ACC112 (cell line): ENCODE measurements at regions not wholly inside any gene's neighbourhood (a gene's known extent, or its start where the extent isn't known, plus 50 kb on each side); places are given as distances from the start of the nearest gene placed in this dataset.

Source experiments
- H2AFZ ChIP-seq: fragments of 200-600 bp; sonication (generic); one replicate; pipeline ENCODE4 v1.6.0; 2017; ENCODE audit warnings: antibody characterized with exemption, low read length; ENCODE audit not compliant: unreplicated experiment
- H3K27ac ChIP-seq: fragments of 200-600 bp; sonication (generic); 2 replicates; pipeline ENCODE4 v1.5.1; 2014; ENCODE audit warnings: low read depth, mild to moderate bottlenecking, antibody characterized with exemption, low read length, moderate library complexity
- H3K27me3 ChIP-seq: fragments of 200-600 bp; sonication (generic); 2 replicates; pipeline ENCODE4 v1.6.1; 2014; ENCODE audit warnings: mild to moderate bottlenecking, antibody characterized with exemption, low read length, moderate library complexity, mixed read lengths; ENCODE audit not compliant: insufficient read depth
- H3K36me3 ChIP-seq: fragments of 200-600 bp; sonication (generic); 2 replicates; pipeline ENCODE4 v1.6.1; 2016; ENCODE audit warnings: mild to moderate bottlenecking, antibody characterized with exemption, low read length, moderate library complexity, mixed read lengths; ENCODE audit not compliant: insufficient read depth
- H3K4me1 ChIP-seq: fragments of 200-600 bp; sonication (generic); one replicate; pipeline ENCODE4 v1.6.1; 2016; ENCODE audit warnings: low read length, mixed read lengths; ENCODE audit not compliant: insufficient read depth, unreplicated experiment, control insufficient read depth
- H3K4me3 ChIP-seq: fragments of 200-600 bp; sonication (generic); 2 replicates; pipeline ENCODE4 v1.5.1; 2014; ENCODE audit warnings: mild to moderate bottlenecking, low read depth, low read length
- H3K79me2 ChIP-seq: fragments of 200-600 bp; sonication (generic); one replicate; pipeline ENCODE4 v1.6.0; 2016; ENCODE audit warnings: low read length; ENCODE audit not compliant: control insufficient read depth, unreplicated experiment, insufficient read depth

- Histone ChIP-seq H3K4me1 (peaks cover 16% of the 10 kb centered on the region), H2AFZ (no peak overlapping the region), H3K79me2 (no peaks in the 10 kb centered on the region), H3K36me3 (no peaks in the 10 kb centered on the region), H3K4me3 (no peak overlapping the region), H3K27me3 (no peaks in the 10 kb centered on the region), H3K27ac (no peak overlapping the region)
Observed at GRCh38 chr10:58901092-58901646, 275.3 kb upstream of the PHYHIPL start.

GRCh38 chr10:58903071-58903470 is 273.4 kb upstream of the PHYHIPL start:
- H3K36me3 ChIP-seq, result no peaks in the 10 kb centered on the region
- H3K4me3 ChIP-seq, result no peak overlapping the region
- no peak overlapping the region for H3K27ac ChIP-seq
- no peak overlapping the region for H2AFZ ChIP-seq
- peaks cover 2% of the 10 kb centered on the region for H3K4me1 ChIP-seq
- H3K27me3 ChIP-seq, result no peaks in the 10 kb centered on the region
- no peaks in the 10 kb centered on the region for H3K79me2 ChIP-seq

GRCh38 chr10:58909881-58910280 is 266.6 kb upstream of the PHYHIPL start:
- H2AFZ ChIP-seq, result no peak overlapping the region
- H3K36me3 ChIP-seq, result no peaks in the 10 kb centered on the region
- no peaks in the 10 kb centered on the region for H3K27me3 ChIP-seq
- no peaks in the 10 kb centered on the region for H3K79me2 ChIP-seq
- H3K4me3 ChIP-seq, result no peak overlapping the region
- H3K4me1 ChIP-seq, result peaks cover 6% of the 10 kb centered on the region
- no peak overlapping the region for H3K27ac ChIP-seq

DNA sequence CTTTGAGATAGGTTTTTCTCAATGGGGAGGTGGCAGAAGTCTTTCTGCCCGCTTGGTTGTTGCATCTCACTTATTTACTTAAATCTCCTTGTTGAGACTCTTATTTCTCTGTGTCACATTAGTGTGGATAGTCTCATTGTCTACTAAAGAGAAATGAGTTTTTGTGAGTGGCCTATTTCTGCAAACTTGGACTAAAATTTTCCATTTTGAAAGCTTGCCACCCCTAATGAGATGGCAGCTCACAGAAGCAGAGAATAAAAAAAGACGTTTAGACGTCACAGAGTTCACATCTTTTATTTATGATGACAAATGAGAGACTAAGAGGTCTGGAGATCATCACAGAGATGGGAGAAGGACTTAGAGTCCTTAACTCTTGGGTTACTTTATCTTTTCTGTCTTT is 262.7 kb upstream of the PHYHIPL start:
- Histone ChIP-seq H3K79me2 (no peaks in the 10 kb centered on the region), H3K4me3 (no peak overlapping the region), H3K27ac (no peak overlapping the region), H3K27me3 (no peaks in the 10 kb centered on the region), H3K36me3 (no peaks in the 10 kb centered on the region), H3K4me1 (peaks cover 6% of the 10 kb centered on the region), H2AFZ (no peak overlapping the region)

DNA sequence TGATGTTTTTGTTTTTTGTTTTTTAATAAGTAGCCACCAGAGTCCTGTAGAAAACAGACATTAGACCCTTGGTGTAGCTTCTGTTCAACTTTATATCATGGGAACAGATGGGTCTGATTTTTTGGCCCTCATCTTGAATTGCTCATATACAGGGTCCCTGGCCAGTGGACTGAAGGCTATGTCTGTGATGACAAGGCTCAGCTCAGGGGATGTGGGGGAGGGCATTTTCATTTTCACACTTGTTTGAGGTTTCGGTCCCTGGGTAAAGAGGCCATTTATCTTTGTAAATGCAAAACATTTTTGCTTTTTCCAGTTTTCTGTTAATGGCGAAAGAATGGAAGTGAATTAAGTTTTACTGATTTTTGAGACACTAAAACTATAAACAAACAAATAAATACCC is 257.6 kb upstream of the PHYHIPL start:
- Histone ChIP-seq H2AFZ (no peak overlapping the region), H3K4me3 (no peak overlapping the region), H3K79me2 (no peaks in the 10 kb centered on the region), H3K4me1 (peaks cover 28% of the 10 kb centered on the region), H3K27ac (no peak overlapping the region), H3K27me3 (no peaks in the 10 kb centered on the region), H3K36me3 (no peaks in the 10 kb centered on the region)

DNA sequence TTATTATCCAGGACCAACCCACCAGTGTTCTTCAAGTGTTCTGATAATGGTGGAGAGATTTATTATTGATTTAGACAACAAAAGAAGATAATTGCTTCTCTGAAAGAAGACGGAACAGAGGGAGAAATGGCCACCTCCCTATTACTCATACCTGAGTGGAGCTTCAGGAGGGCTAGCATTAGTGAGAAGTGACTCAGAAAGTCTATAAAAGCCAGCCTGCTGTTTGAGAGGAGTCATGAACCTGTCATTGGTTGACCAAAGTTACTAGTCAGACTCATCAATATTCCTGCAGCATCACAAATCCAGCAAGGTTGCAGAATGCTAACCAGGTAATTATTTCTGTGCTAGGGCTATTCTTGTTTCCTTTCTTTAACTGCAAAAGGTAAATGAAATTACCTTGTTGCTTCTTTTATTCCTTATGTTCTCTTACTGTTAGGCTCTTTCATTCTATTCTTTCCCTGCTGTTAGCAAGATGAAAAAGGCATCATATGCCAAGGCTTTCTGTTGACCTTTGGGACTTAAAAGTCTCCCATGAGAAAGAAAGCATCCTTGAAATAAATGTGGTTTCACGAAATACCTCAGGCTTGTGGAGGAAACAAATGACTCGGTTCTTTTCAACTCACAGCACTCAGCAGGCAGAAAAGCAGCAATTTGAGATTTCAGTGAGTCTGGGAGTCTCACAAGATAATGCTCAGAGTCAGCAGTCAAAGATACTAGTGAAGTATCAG is 256.4 kb upstream of the PHYHIPL start:
- H3K4me3 ChIP-seq, result peak overlapping the region; percentile 51
- H3K79me2 ChIP-seq, result no peaks in the 10 kb centered on the region
- H3K27ac ChIP-seq, result peak overlapping the region; percentile 91
- H3K4me1 ChIP-seq, result peaks cover 28% of the 10 kb centered on the region
- no peaks in the 10 kb centered on the region for H3K27me3 ChIP-seq
- H2AFZ ChIP-seq, result peak overlapping the region; percentile 64
- no peaks in the 10 kb centered on the region for H3K36me3 ChIP-seq

- Histone ChIP-seq H3K36me3 (no peaks in the 10 kb centered on the region), H3K79me2 (no peaks in the 10 kb centered on the region), H3K4me3 (peak overlapping the region; percentile 51), H2AFZ (peak overlapping the region; percentile 77), H3K27me3 (no peaks in the 10 kb centered on the region), H3K27ac (peak overlapping the region; percentile 91), H3K4me1 (peaks cover 28% of the 10 kb centered on the region)
Observed at GRCh38 chr10:58920655-58921003, 255.8 kb upstream of the PHYHIPL start.

- Histone ChIP-seq H3K79me2 (no peaks in the 10 kb centered on the region), H3K36me3 (no peaks in the 10 kb centered on the region), H2AFZ (peak overlapping the region; percentile 77), H3K4me3 (no peak overlapping the region), H3K27me3 (no peaks in the 10 kb centered on the region), H3K27ac (peak overlapping the region; percentile 91), H3K4me1 (peaks cover 28% of the 10 kb centered on the region)
Observed at GRCh38 chr10:58921421-58921855, 255.0 kb upstream of the PHYHIPL start.

DNA sequence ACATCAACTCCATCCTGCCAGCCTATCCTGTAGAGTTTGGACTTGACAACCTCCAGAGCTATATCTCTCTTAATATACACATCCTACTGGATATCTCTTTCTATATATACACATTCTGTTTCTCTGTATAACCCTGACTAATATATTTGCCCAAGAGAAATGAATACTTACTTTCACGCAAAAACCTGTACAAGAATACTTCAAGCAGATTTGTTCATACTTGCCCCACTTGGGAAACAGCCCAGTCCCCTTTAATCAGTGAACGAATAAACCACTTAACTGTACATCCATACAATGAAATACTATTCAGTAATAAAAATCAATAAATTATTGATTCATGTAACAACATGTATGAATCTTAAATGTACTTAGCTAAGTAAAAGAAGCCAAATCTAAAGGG is 251.1 kb upstream of the PHYHIPL start:
- H3K4me3 ChIP-seq, result no peak overlapping the region
- no peak overlapping the region for H3K27ac ChIP-seq
- no peaks in the 10 kb centered on the region for H3K79me2 ChIP-seq
- no peaks in the 10 kb centered on the region for H3K27me3 ChIP-seq
- H3K4me1 ChIP-seq, result peaks cover 19% of the 10 kb centered on the region
- no peaks in the 10 kb centered on the region for H3K36me3 ChIP-seq
- no peak overlapping the region for H2AFZ ChIP-seq

GRCh38 chr10:58930500-58930899 is 245.9 kb upstream of the PHYHIPL start:
- H3K27me3 ChIP-seq, result no peaks in the 10 kb centered on the region
- peak overlapping the region; percentile 26 for H2AFZ ChIP-seq

DNA sequence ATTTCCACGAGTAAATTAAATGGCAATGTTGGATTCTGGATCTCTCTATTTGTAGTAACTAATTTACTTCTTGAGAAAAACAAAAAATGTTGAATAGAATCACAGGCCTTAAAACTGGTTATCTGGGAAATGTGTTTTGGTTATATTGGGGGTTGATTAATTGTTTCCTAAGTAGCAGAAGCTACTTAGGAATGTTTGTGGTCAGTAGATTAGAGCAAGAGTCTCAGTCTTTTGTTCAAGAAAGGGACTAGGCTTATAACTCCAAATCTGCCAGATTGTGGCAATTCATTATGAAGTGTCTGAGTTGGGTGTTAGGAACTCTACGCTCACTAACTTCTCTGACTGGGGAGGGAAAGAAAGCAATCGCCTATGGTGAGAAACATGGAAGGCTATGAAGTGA is 244.3 kb upstream of the PHYHIPL start:
- Histone ChIP-seq H2AFZ (no peak overlapping the region), H3K79me2 (no peaks in the 10 kb centered on the region), H3K27ac (no peak overlapping the region), H3K27me3 (no peaks in the 10 kb centered on the region), H3K4me1 (peaks cover 16% of the 10 kb centered on the region), H3K36me3 (no peaks in the 10 kb centered on the region), H3K4me3 (no peak overlapping the region)

More at GRCh38 chr10:58930500-58930899, 245.9 kb upstream of the PHYHIPL start:
- Histone ChIP-seq H3K4me3 (no peak overlapping the region), H3K27ac (no peak overlapping the region), H3K4me1 (peaks cover 16% of the 10 kb centered on the region), H3K36me3 (no peaks in the 10 kb centered on the region), H3K79me2 (no peaks in the 10 kb centered on the region)
